ENCODE measurements at regions not wholly inside any gene's neighbourhood (a gene's known extent, or its start where the extent isn't known, plus 50 kb on each side); places are given as distances from the start of the nearest gene placed in this dataset.

DNA sequence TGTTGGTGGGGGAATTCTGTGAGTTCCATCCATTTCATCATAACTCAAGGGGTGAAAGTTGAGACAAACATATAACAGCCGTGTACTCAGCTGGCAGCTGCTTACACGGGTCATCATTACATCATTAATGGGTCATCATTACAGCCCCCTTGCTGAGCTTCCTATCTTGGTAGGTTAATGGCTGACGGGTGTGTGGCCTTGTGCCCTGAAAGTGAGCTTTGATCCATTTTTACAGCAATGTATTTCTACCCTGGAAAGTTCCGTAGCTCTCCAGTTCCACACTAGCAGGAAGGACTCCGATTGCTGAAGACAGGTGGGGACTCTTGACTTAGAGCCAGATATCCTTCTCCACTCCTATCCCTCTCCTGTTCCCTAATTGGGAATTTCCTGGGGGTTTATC is 105.2 kb upstream of the DLX2 start:
- TF ChIP-seq CTCF (IDR thresholded peaks at IDR 0.05 in 8 of 11, conservative IDR thresholded peaks at IDR 0.05 in 3 of 11) (no peak), POLR2AphosphoS5 (IDR thresholded peaks at IDR 0.05) (no peak), POLR2A (IDR thresholded peaks at IDR 0.05) (no peak)
- no peaks in the 10 kb centered on the region for H3K36me3 ChIP-seq
- H3K4me3 ChIP-seq = no peak overlapping the region
- WGBS, 5 donors = 75 to 87% (median 85%) methylated on average over 5 of the region's 5 CpGs
- no peak overlapping the region for H3K27ac ChIP-seq
- no peak for DNase-seq
- no peaks in the 10 kb centered on the region for H3K27me3 ChIP-seq (replicated peaks in 1 of 7)
- peaks cover 0 to 22% (median 14%) of the 10 kb centered on the region in 6 donors for H3K4me1 ChIP-seq
- intact Hi-C loops (cut with DNase I; ENCODE audit: low total_unique reads) = no loop called here
- no peaks in the 10 kb centered on the region for H3K9me3 ChIP-seq

- TF ChIP-seq POLR2A (IDR thresholded peaks at IDR 0.05) (no peak), CTCF (IDR thresholded peaks at IDR 0.05 in 8 of 11, conservative IDR thresholded peaks at IDR 0.05 in 3 of 11) (peak in 1 of 11 experiments; percentile 22)
- Histone ChIP-seq H3K4me3 (no peak overlapping the region), H3K27me3 (replicated peaks in 1 of 7) (no peaks in the 10 kb centered on the region), H3K36me3 (no peaks in the 10 kb centered on the region), H3K4me1 (peaks cover 0 to 22% (median 14%) of the 10 kb centered on the region in 6 donors), H3K9me3 (no peaks in the 10 kb centered on the region), H3K27ac (peak overlapping the region in 6 of 8 donors; percentile 15 to 54 (median 37))
- intact Hi-C loops (cut with DNase I; ENCODE audit: low total_unique reads) = no loop called here
- no peak for DNase-seq
- WGBS, 5 donors = 15 to 36% (median 26%) methylated on average over 6 of the region's 6 CpGs
Measured at GRCh38 chr2:172208791-172209325, 106.2 kb upstream of the DLX2 start.

DNA sequence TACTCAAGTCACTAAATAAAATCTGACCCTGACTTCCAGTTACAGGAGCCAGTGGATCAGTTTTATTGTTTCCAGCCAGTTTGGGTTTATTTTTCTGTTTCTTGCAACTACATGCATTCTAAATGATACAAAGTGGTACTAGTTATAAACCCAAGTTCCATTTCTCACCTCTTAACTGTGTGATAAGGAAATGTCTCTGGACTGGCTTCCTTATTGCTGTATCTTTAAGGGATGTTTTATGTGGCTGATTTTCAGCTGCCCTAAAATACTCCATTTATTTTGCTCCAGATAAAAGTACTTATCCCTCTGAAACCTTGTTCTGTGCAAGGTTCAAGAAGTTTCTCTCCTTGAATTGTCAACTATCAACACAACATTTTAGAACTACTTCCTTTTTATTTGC is 107.9 kb upstream of the DLX2 start:
- no peaks in the 10 kb centered on the region for H3K27me3 ChIP-seq (replicated peaks in 1 of 7)
- intact Hi-C loops (cut with DNase I; ENCODE audit: low total_unique reads) = no loop called here
- no peak for TF ChIP-seq POLR2AphosphoS5 (IDR thresholded peaks at IDR 0.05)
- TF ChIP-seq CTCF (IDR thresholded peaks at IDR 0.05 in 8 of 11, conservative IDR thresholded peaks at IDR 0.05 in 3 of 11) = no peak
- no peak for TF ChIP-seq POLR2A (IDR thresholded peaks at IDR 0.05)
- H3K27ac ChIP-seq = no peak overlapping the region
- peaks cover 0 to 22% (median 14%) of the 10 kb centered on the region in 6 donors for H3K4me1 ChIP-seq
- no peak for DNase-seq
- no peaks in the 10 kb centered on the region for H3K36me3 ChIP-seq
- H3K4me3 ChIP-seq = no peak overlapping the region
- H3K9me3 ChIP-seq = no peaks in the 10 kb centered on the region

DNA sequence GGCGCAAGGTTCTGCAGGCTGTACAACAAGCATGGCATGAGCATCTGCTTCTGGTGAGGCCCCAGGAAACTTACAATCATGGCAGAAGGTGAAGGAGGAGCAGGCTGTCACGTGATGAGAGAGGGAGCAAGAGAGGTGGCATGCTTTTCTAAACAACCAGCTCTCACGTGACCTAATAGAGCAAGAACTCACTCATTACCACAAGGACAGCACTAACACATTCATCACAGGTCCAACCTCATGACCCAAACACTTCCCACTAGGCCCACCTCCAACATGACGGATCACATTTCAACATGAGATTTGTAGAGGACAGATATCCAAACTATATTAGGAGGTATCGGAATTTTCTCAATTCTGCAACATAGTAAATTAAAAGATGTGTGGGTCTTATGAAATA is 108.8 kb upstream of the DLX2 start:
- H3K4me3 ChIP-seq = no peak overlapping the region
- TF ChIP-seq CTCF (IDR thresholded peaks at IDR 0.05 in 8 of 11, conservative IDR thresholded peaks at IDR 0.05 in 3 of 11) (no peak), POLR2AphosphoS5 (IDR thresholded peaks at IDR 0.05) (no peak), POLR2A (IDR thresholded peaks at IDR 0.05) (no peak)
- intact Hi-C loops (cut with DNase I; ENCODE audit: low total_unique reads) = no loop called here
- H3K4me1 ChIP-seq = peaks cover 0 to 22% (median 14%) of the 10 kb centered on the region in 6 donors
- no peak for DNase-seq
- H3K9me3 ChIP-seq = no peaks in the 10 kb centered on the region
- no peak overlapping the region for H3K27ac ChIP-seq
- H3K27me3 ChIP-seq (replicated peaks in 1 of 7) = no peaks in the 10 kb centered on the region
- WGBS, 5 donors = 51 to 81% (median 53%) methylated on average over 5 of the region's 5 CpGs
- H3K36me3 ChIP-seq = no peaks in the 10 kb centered on the region

All from spleen (tissue), 11 donors.